ENCODE measurements at regions not wholly inside any gene's neighbourhood (a gene's known extent, or its start where the extent isn't known, plus 50 kb on each side); places are given as distances from the start of the nearest gene placed in this dataset.

DNA sequence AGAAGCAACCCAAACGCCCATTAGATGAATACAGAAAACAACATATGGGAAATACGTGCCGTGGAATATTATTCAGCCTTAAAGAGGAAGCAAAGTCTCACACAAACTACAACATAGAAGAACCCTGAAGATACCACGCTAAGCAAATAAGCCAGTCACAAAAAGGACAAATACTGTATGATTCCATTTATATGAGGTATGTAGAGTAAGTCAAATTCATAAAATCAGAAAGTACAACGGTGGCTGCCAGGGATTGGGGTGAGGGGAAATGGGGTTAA is 54.2 kb downstream of the SIPA1L2 start:
- Histone ChIP-seq H2BK12ac (ENCODE audit: insufficient read length, low read depth, low read length) (no peak overlapping the region), H3K79me1 (ENCODE audit: insufficient read depth, low read depth, low read length, poor library complexity, severe bottlenecking) (no peaks in the 10 kb centered on the region), H2AFZ (ENCODE audit: low read length) (no peak overlapping the region), H3K23me2 (ENCODE audit: insufficient read length, low read depth, low read length, poor library complexity, severe bottlenecking) (no peaks in the 10 kb centered on the region), H4K8ac (replicated peaks; ENCODE audit: insufficient read length, low read depth, low read length) (no peak overlapping the region), H3K4me1 (ENCODE audit: insufficient read depth, low read length) (peaks cover 6% of the 10 kb centered on the region; the same call in 1 of the 2 replicates), H3T11ph (ENCODE audit: low read length) (no peak overlapping the region), H3K4me2 (ENCODE audit: insufficient read depth, insufficient read length, low read length) (no peak overlapping the region), H3K14ac (ENCODE audit: insufficient read depth, low read length) (no peak overlapping the region), H2BK5ac (ENCODE audit: insufficient read length, low read length) (no peak overlapping the region), H3K18ac (ENCODE audit: insufficient read length, low read depth, low read length) (no peak overlapping the region), H3K9ac (ENCODE audit: extremely low read depth, insufficient read length, low read length) (no peak overlapping the region), H2BK15ac (ENCODE audit: low read depth, low read length) (no peak overlapping the region), H3K27ac (ENCODE audit: insufficient read length, low read depth, low read length) (no peak overlapping the region), H3K9me3 (ENCODE audit: control insufficient read depth, low read depth, low read length) (no peaks in the 10 kb centered on the region), H4K5ac (ENCODE audit: insufficient read length, low read depth, low read length) (no peak overlapping the region), H2BK120ac (ENCODE audit: low read depth, low read length, poor library complexity, severe bottlenecking) (no peak overlapping the region), H3K27me3 (ENCODE audit: insufficient read depth, low read length) (no peaks in the 10 kb centered on the region), H3K4ac (ENCODE audit: low read depth, low read length) (no peak overlapping the region), H2BK20ac (ENCODE audit: low read depth, low read length, poor library complexity, severe bottlenecking) (no peak overlapping the region), H3K79me2 (ENCODE audit: insufficient read depth, low read length) (no peaks in the 10 kb centered on the region), H4K91ac (ENCODE audit: insufficient read length, low read depth, low read length) (no peak overlapping the region), H3K56ac (ENCODE audit: insufficient read length, low read depth, low read length) (no peak overlapping the region), H4K20me1 (ENCODE audit: control insufficient read depth, insufficient read depth, insufficient read length) (no peaks in the 10 kb centered on the region), H2AK5ac (ENCODE audit: insufficient read length, low read length) (no peak overlapping the region), H3K23ac (ENCODE audit: insufficient read length, low read depth, low read length) (no peak overlapping the region)
- H3K36me3 Mint-ChIP-seq (ENCODE audit: insufficient read depth in 1 of 3, low read depth in 3 of 3) = no peaks in the 10 kb centered on the region
- H3K27ac Mint-ChIP-seq = no peak overlapping the region
- H3K9me3 Mint-ChIP-seq = no peaks in the 10 kb centered on the region
- TF ChIP-seq, protein P1, sequence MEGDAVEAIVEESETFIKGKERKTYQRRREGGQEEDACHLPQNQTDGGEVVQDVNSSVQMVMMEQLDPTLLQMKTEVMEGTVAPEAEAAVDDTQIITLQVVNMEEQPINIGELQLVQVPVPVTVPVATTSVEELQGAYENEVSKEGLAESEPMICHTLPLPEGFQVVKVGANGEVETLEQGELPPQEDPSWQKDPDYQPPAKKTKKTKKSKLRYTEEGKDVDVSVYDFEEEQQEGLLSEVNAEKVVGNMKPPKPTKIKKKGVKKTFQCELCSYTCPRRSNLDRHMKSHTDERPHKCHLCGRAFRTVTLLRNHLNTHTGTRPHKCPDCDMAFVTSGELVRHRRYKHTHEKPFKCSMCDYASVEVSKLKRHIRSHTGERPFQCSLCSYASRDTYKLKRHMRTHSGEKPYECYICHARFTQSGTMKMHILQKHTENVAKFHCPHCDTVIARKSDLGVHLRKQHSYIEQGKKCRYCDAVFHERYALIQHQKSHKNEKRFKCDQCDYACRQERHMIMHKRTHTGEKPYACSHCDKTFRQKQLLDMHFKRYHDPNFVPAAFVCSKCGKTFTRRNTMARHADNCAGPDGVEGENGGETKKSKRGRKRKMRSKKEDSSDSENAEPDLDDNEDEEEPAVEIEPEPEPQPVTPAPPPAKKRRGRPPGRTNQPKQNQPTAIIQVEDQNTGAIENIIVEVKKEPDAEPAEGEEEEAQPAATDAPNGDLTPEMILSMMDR (conservative IDR thresholded peaks at IDR 0.05) = no peak
- WGBS (ENCODE audit: extremely low coverage, insufficient read length, low lambda C conversion rate) = no CpG with 5 or more reads among the region's 5 CpGs
- H3K4me1 Mint-ChIP-seq = peaks cover 63% of the 10 kb centered on the region in 2 experiments
- no peaks in the 10 kb centered on the region for H3K27me3 Mint-ChIP-seq (ENCODE audit: low read depth)
- DNase-seq = no peak
- H3K4me3 Mint-ChIP-seq = no peak overlapping the region
